Osteocyte (in vitro differentiated cells): ENCODE measurements at regions not wholly inside any gene's neighbourhood (a gene's known extent, or its start where the extent isn't known, plus 50 kb on each side); places are given as distances from the start of the nearest gene placed in this dataset.

Experiments used
- DNase-seq: peaks from one replicate; pipeline ENCODE4 v3.0.0; 2021; ENCODE audit warnings: mixed read lengths; ENCODE audit not compliant: unreplicated experiment; ENCODE audit errors: extremely low spot score
- H3K27ac Mint-ChIP-seq: one replicate; pipeline ENCODE4 v1.8.0; 2021; ENCODE audit warnings: mild to moderate bottlenecking, mixed read lengths; ENCODE audit not compliant: unreplicated experiment
- H3K27me3 Mint-ChIP-seq: one replicate; pipeline ENCODE4 v1.8.0; 2021; ENCODE audit warnings: mixed read lengths; ENCODE audit not compliant: unreplicated experiment
- H3K36me3 Mint-ChIP-seq: one replicate; pipeline ENCODE4 v1.8.0; 2021; ENCODE audit warnings: mixed read lengths; ENCODE audit not compliant: unreplicated experiment
- H3K4me1 Mint-ChIP-seq: one replicate; pipeline ENCODE4 v1.8.0; 2021; ENCODE audit warnings: mixed read lengths; ENCODE audit not compliant: unreplicated experiment
- H3K4me3 Mint-ChIP-seq: one replicate; pipeline ENCODE4 v1.8.0; 2021; ENCODE audit warnings: mild to moderate bottlenecking, moderate library complexity, mixed read lengths; ENCODE audit not compliant: unreplicated experiment
- H3K9me3 Mint-ChIP-seq: one replicate; pipeline ENCODE4 v1.8.0; 2021; ENCODE audit warnings: mixed read lengths; ENCODE audit not compliant: unreplicated experiment
- TF ChIP-seq, protein P1 (sequence below): fragments of 200-600 bp; sonication (generic); IDR thresholded peaks from 2 replicates; pipeline ENCODE4 v1.5.0; 2021; ENCODE audit warnings: antibody characterized with exemption, mild to moderate bottlenecking, moderate library complexity

GRCh38 chr11:25844811-25845210 is 487.1 kb upstream of the ANO3 start:
- no peaks in the 10 kb centered on the region for H3K36me3 Mint-ChIP-seq
- H3K9me3 Mint-ChIP-seq: peaks cover 7% of the 10 kb centered on the region
- TF ChIP-seq, protein P1, sequence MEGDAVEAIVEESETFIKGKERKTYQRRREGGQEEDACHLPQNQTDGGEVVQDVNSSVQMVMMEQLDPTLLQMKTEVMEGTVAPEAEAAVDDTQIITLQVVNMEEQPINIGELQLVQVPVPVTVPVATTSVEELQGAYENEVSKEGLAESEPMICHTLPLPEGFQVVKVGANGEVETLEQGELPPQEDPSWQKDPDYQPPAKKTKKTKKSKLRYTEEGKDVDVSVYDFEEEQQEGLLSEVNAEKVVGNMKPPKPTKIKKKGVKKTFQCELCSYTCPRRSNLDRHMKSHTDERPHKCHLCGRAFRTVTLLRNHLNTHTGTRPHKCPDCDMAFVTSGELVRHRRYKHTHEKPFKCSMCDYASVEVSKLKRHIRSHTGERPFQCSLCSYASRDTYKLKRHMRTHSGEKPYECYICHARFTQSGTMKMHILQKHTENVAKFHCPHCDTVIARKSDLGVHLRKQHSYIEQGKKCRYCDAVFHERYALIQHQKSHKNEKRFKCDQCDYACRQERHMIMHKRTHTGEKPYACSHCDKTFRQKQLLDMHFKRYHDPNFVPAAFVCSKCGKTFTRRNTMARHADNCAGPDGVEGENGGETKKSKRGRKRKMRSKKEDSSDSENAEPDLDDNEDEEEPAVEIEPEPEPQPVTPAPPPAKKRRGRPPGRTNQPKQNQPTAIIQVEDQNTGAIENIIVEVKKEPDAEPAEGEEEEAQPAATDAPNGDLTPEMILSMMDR: no peak

GRCh38 chr11:25855916-25856315 is 476.0 kb upstream of the ANO3 start:
- H3K36me3 Mint-ChIP-seq: no peaks in the 10 kb centered on the region
- H3K9me3 Mint-ChIP-seq: no peaks in the 10 kb centered on the region

More at GRCh38 chr11:25844811-25845210, 487.1 kb upstream of the ANO3 start:
- no peak for DNase-seq
- no peaks in the 10 kb centered on the region for H3K4me1 Mint-ChIP-seq
- H3K27me3 Mint-ChIP-seq: peaks cover 3% of the 10 kb centered on the region
- no peak overlapping the region for H3K4me3 Mint-ChIP-seq
- H3K27ac Mint-ChIP-seq: no peak overlapping the region

GRCh38 chr11:25859776-25860175 is 472.2 kb upstream of the ANO3 start:
- TF ChIP-seq, protein P1: no peak
- H3K27ac Mint-ChIP-seq: no peak overlapping the region
- no peaks in the 10 kb centered on the region for H3K9me3 Mint-ChIP-seq
- H3K4me1 Mint-ChIP-seq: no peaks in the 10 kb centered on the region
- DNase-seq: no peak
- peaks cover 6% of the 10 kb centered on the region for H3K27me3 Mint-ChIP-seq
- H3K36me3 Mint-ChIP-seq: no peaks in the 10 kb centered on the region
- H3K4me3 Mint-ChIP-seq: no peak overlapping the region

More at GRCh38 chr11:25855916-25856315, 476.0 kb upstream of the ANO3 start:
- TF ChIP-seq, protein P1: no peak
- Mint-ChIP-seq H3K4me3 (no peak overlapping the region), H3K4me1 (no peaks in the 10 kb centered on the region), H3K27me3 (peaks cover 2% of the 10 kb centered on the region), H3K27ac (no peak overlapping the region)
- no peak for DNase-seq

- Mint-ChIP-seq H3K27ac (no peak overlapping the region), H3K9me3 (no peaks in the 10 kb centered on the region), H3K27me3 (peaks cover 6% of the 10 kb centered on the region), H3K4me3 (no peak overlapping the region), H3K36me3 (no peaks in the 10 kb centered on the region), H3K4me1 (no peaks in the 10 kb centered on the region)
- no peak for DNase-seq
- TF ChIP-seq, protein P1: no peak
These were observed 471.1 kb upstream of the ANO3 start for GRCh38 chr11:25860677-25861450.

GRCh38 chr11:25862159-25862558 is 469.8 kb upstream of the ANO3 start:
- no peak overlapping the region for H3K27ac Mint-ChIP-seq

More at GRCh38 chr11:25862159-25862558, 469.8 kb upstream of the ANO3 start:
- no peak overlapping the region for H3K4me3 Mint-ChIP-seq
- TF ChIP-seq, protein P1: no peak
- DNase-seq: no peak
- no peaks in the 10 kb centered on the region for H3K36me3 Mint-ChIP-seq
- no peaks in the 10 kb centered on the region for H3K9me3 Mint-ChIP-seq
- no peaks in the 10 kb centered on the region for H3K4me1 Mint-ChIP-seq
- H3K27me3 Mint-ChIP-seq: peaks cover 10% of the 10 kb centered on the region
